AG09319 (cell line): ENCODE measurements at regions not wholly inside any gene's neighbourhood (a gene's known extent, or its start where the extent isn't known, plus 50 kb on each side); places are given as distances from the start of the nearest gene placed in this dataset.

Experiments used
- DNase-seq: peaks from one replicate; pipeline ENCODE4 v3.0.0-alpha.2; 2010; ENCODE audit warnings: low read depth; ENCODE audit errors: extremely low read depth
- TF ChIP-seq, protein P1 (sequence below): IDR thresholded peaks from 2 replicates; pipeline ENCODE4 v1.5.1; 2011; ENCODE audit warnings: low read depth, mild to moderate bottlenecking, inconsistent platforms, low read length, moderate library complexity

DNA sequence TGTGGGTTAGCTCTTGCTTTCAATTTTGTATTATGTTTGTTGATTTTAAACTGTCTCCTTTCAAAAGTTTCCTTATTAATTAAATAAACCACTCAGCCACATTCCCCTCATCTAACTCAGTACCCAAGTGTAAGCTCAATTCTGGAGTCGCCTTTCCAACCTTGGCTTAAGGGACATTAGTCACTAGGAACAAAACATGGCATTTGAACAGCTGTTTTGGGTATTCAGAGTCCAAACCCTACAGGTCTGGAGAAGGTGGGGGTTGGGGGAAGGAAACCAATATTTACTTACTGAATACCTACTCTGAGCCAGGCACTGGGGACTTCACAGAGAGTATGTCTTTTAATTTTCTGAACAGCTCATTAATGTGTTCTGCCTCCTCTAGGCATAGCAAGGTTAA, 117.2 kb upstream of the JUN start:
- TF ChIP-seq, protein P1, sequence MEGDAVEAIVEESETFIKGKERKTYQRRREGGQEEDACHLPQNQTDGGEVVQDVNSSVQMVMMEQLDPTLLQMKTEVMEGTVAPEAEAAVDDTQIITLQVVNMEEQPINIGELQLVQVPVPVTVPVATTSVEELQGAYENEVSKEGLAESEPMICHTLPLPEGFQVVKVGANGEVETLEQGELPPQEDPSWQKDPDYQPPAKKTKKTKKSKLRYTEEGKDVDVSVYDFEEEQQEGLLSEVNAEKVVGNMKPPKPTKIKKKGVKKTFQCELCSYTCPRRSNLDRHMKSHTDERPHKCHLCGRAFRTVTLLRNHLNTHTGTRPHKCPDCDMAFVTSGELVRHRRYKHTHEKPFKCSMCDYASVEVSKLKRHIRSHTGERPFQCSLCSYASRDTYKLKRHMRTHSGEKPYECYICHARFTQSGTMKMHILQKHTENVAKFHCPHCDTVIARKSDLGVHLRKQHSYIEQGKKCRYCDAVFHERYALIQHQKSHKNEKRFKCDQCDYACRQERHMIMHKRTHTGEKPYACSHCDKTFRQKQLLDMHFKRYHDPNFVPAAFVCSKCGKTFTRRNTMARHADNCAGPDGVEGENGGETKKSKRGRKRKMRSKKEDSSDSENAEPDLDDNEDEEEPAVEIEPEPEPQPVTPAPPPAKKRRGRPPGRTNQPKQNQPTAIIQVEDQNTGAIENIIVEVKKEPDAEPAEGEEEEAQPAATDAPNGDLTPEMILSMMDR = no peak
- no peak for DNase-seq

DNA sequence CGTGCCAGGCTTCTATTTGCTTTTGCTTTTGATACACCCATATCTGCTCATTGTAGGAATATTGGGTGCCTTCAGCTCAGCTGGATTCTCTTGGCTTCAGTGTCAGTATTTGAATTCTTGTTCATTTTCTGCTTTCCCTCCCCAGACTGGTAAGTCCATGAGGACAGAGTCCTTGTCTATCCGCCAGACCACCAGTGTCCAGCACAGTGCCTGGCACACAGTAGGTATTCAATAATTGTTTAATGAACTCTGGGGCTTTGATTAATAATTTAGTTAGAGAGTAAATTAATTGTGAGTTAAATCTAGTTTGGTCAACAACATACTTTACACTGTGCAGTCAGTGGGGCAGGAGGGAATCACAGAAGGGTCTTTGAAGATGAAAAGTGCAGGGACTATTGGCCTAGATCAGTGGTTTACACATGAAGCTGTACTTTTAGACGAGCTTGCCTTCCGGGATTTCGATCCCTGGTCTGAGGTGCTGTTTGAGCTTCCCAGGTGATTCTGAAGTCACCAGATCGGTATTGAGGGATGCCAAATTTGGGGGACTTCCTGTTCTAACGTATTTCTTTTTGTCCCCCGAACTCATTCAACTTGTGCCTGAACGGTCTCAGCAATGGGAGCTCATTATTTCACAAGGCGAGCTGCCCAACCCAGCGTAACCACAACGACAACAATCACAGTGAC, 119.1 kb upstream of the JUN start:
- TF ChIP-seq, protein P1 = no peak
- DNase-seq = no peak

DNA sequence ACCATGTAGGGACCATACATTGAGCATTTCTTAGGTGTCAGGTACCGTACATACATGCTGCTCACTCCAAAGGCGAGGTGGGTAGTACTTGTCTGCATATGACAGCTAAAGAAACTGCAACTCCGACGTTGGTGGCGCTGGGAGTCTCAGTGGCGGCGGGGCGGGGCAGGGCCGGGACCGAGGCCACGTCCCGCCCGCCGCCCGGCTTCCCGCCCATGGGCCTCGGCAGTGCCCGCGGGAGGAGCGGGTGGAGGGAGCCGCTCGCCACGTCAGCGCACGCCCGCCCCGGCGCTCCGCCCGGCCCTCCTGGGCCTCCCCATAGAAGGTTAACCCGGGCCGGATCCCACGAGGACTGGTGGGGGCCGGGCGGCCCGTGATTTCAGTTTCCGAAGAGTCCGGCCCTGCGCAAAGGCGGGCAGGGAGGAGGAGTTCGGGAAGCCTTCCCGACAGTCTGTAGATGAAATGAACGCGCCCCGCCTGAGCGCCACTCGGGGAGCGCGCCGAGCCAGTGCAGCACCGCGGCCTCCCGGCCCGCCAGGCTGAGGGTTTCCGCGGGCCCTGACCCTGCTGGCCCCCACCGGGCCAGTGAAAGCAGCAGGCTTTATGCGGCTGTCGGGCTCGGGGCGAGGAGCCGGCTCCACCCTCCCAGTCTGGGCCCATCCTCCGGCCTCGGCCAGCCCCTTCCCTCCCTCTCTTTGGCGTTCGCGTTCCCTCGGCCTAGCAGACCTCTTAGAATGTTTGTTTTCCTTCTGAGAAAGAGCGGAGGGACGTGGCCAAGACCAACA, 119.9 kb upstream of the JUN start:
- DNase-seq = peak; percentile 84
- TF ChIP-seq, protein P1 = no peak

DNA sequence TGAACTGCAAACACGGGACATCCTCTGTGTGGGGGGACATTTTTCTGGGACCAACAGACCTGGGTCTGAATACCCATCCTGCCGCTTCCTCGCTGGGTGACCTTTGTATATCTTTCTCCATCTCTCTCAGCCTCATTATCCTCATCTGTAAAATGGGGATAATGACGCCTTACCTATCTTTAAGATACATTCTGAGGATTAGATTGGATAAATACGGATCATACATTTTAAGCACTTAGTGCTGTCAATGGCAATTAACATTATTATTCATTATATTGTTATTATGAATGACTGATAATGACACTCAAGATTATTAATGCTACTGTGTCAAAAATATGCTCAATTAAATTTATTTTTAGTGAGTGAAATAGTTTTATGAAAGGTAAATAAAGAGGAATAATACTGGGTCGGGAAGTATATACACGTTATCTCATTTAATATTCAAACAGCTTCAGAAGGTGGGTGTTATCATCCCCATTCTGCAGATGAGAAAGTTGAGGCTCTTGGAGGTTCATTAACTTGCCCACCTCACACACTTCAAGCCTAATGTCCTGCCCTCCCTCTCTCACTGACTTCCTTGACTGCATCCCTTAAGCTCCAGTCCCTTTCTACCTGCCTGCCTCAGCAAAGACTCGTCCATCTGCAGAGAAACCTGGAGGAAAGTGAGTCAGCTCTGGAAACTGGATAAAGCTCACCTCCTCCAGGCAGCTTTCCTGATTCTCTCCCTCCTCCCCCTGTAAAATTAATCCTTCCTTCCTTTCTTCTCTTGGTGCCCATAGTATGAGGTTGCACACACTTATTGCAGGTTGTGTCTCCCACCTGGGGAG, 120.7 kb upstream of the JUN start:
- no peak for DNase-seq
- TF ChIP-seq, protein P1 = no peak

DNA sequence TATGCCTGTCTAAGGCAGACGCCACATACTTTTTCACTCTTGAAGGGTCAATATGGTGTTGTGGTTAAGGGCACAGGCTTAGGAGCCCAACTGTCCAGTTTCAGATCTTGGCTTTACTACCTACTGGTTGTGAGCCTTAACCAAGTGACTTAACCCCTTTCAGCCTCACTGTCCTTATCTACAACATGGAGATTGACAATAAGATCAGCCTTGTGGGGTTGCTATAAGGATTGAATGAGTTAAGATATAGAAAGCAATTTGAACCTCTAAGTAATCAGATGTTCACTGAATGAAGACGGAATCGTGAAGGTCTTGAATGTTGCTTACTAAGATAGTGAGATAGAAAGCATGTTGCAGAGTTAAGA, 121.3 kb upstream of the JUN start:
- TF ChIP-seq, protein P1 = no peak
- no peak for DNase-seq

DNA sequence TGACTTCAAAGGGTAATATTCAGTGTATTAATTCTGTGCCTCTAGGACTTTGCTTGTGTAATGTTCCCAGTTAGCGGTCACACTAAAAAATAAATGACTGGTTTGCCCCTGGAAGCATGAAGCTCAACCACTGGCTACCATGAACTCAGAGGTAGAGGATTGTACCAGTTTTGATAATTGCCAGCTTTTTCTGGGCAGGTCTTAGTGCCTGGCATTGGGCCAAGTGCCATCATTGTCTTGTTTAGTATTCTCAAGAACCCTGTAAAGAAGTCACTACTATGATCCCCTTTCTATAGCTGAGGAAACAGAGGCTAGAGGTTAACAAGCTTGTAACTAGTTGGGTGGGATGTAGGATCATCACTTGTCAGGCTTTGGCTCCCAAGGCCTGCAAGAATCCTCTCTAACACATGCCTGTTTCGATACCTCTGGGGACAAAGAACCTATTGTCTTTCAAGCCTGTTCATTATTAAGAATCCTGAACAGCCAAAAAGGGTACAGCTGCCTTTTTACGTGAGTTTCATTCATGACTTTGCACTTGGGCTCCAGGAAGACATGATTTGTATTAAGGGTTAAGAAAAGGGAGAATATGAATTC, 121.9 kb upstream of the JUN start:
- no peak for DNase-seq
- TF ChIP-seq, protein P1 = no peak
